A673 (cell line): ENCODE measurements at regions not wholly inside any gene's neighbourhood (a gene's known extent, or its start where the extent isn't known, plus 50 kb on each side); places are given as distances from the start of the nearest gene placed in this dataset.

Experiments used
- CTCF ChIP-seq: fragments of 300-800, 200-600 bp; sonication (generic); conservative IDR thresholded peaks from 2 replicates; pipeline ENCODE4 v1.5.1; 2017; ENCODE audit warnings: low read depth, mild to moderate bottlenecking, antibody characterized with exemption, low read length, moderate library complexity, mixed read lengths
- EZH2 ChIP-seq: fragments of 200-600 bp; sonication (generic); IDR thresholded peaks from 2 replicates; pipeline ENCODE4 v1.6.1; 2017; ENCODE audit warnings: borderline replicate concordance, low read depth, mild to moderate bottlenecking, mixed read lengths, antibody characterized with exemption, low read length; ENCODE audit not compliant: poor library complexity, severe bottlenecking

GRCh38 chr7:47204709-47205108, 377.2 kb downstream of the TNS3 start:
- TF ChIP-seq CTCF (no peak), EZH2 (no peak)
